Smooth muscle cell (in vitro differentiated cells): ENCODE measurements at regions not wholly inside any gene's neighbourhood (a gene's known extent, or its start where the extent isn't known, plus 50 kb on each side); places are given as distances from the start of the nearest gene placed in this dataset.

Source experiments
- DNase-seq: peaks from one replicate; lab custom pipeline; 2025; ENCODE audit not compliant: unreplicated experiment; lab: John Stamatoyannopoulos, UW
- H2AFZ ChIP-seq: fragments of 200-600 bp; sonication (generic); 2 replicates; pipeline ENCODE4 v1.6.0; 2016; ENCODE audit warnings: antibody characterized with exemption, low read depth, mild to moderate bottlenecking
- H3F3A ChIP-seq: fragments of 200-600 bp; sonication (generic); 2 replicates; pipeline ENCODE4 v1.6.0; 2017; ENCODE audit warnings: antibody characterized with exemption, low read depth
- H3K27ac ChIP-seq: fragments of 200-600 bp; sonication (generic); 2 replicates; pipeline ENCODE4 v1.5.1; 2016; ENCODE audit warnings: low read depth, mild to moderate bottlenecking
- H3K27me3 ChIP-seq: fragments of 200-600 bp; sonication (generic); 2 replicates; pipeline ENCODE4 v1.6.1; 2016; ENCODE audit warnings: low read depth, mild to moderate bottlenecking
- H3K36me3 ChIP-seq: fragments of 200-600 bp; sonication (generic); 2 replicates; pipeline ENCODE4 v1.5.1; 2016; ENCODE audit warnings: low read depth
- H3K4me1 ChIP-seq: fragments of 200-600 bp; sonication (generic); 2 replicates; pipeline ENCODE4 v1.5.1; 2016; ENCODE audit warnings: low read depth
- H3K4me2 ChIP-seq: fragments of 200-600 bp; sonication (generic); 2 replicates; pipeline ENCODE4 v1.6.0; 2016; ENCODE audit warnings: mild to moderate bottlenecking
- H3K4me3 ChIP-seq: fragments of 200-600 bp; sonication (generic); 2 replicates; pipeline ENCODE4 v1.5.1; 2016; ENCODE audit warnings: mild to moderate bottlenecking
- H3K79me2 ChIP-seq: fragments of 200-600 bp; sonication (generic); 2 replicates; pipeline ENCODE4 v1.6.0; 2016; ENCODE audit warnings: low read depth, mild to moderate bottlenecking
- H3K9ac ChIP-seq: fragments of 200-600 bp; sonication (generic); 2 replicates; pipeline ENCODE4 v1.6.0; 2016; ENCODE audit warnings: low read depth
- H3K9me3 ChIP-seq: fragments of 200-600 bp; sonication (generic); replicated peaks from 2 replicates; pipeline ENCODE4 v1.5.1; 2016; ENCODE audit warnings: low read depth
- H4K20me1 ChIP-seq: fragments of 200-600 bp; sonication (generic); 2 replicates; pipeline ENCODE4 v1.6.0; 2016; ENCODE audit warnings: low read depth
- CTCF ChIP-seq: fragments of 200-600 bp; sonication (generic); IDR thresholded peaks from 2 replicates; pipeline ENCODE4 v1.5.1; 2017; ENCODE audit warnings: borderline replicate concordance, mild to moderate bottlenecking, antibody characterized with exemption; ENCODE audit not compliant: insufficient read depth, poor library complexity, severe bottlenecking
- WGBS: methylation state at CpG from one replicate; pipeline ENCODE4 v1.1.7; 2016; ENCODE audit warnings: low lambda C conversion rate; 5-methylcytosine and 5-hydroxymethylcytosine counted together

- 94% methylated on average over 18 of the region's 18 CpGs for WGBS
- H3K4me1 ChIP-seq: no peaks in the 10 kb centered on the region
- no peak overlapping the region for H3K27ac ChIP-seq
- H3K27me3 ChIP-seq: no peaks in the 10 kb centered on the region
- no peak overlapping the region for H2AFZ ChIP-seq
- no peak for TF ChIP-seq CTCF
- H3K4me3 ChIP-seq: no peak overlapping the region
- no peaks in the 10 kb centered on the region for H3F3A ChIP-seq
- DNase-seq: no peak
- H3K9ac ChIP-seq: no peak overlapping the region
- no peaks in the 10 kb centered on the region for H3K36me3 ChIP-seq
- H3K4me2 ChIP-seq: no peak overlapping the region
- H4K20me1 ChIP-seq: no peaks in the 10 kb centered on the region
- H3K79me2 ChIP-seq: no peaks in the 10 kb centered on the region
- H3K9me3 ChIP-seq: no peaks in the 10 kb centered on the region
Measured at GRCh38 chr16:86712158-86713009, 134.0 kb downstream of the FOXL1 start.

GRCh38 chr16:86713021-86713631 lies 134.8 kb downstream of the FOXL1 start:
- 92% methylated on average over 25 of the region's 25 CpGs for WGBS
- no peak overlapping the region for H3K9ac ChIP-seq
- no peaks in the 10 kb centered on the region for H3K79me2 ChIP-seq
- no peaks in the 10 kb centered on the region for H4K20me1 ChIP-seq
- H3K36me3 ChIP-seq: no peaks in the 10 kb centered on the region
- no peaks in the 10 kb centered on the region for H3K4me1 ChIP-seq
- no peak for TF ChIP-seq CTCF
- no peaks in the 10 kb centered on the region for H3K9me3 ChIP-seq
- no peaks in the 10 kb centered on the region for H3F3A ChIP-seq
- no peak overlapping the region for H3K4me3 ChIP-seq
- H3K27ac ChIP-seq: no peak overlapping the region
- no peaks in the 10 kb centered on the region for H3K27me3 ChIP-seq
- DNase-seq: no peak
- no peak overlapping the region for H3K4me2 ChIP-seq
- H2AFZ ChIP-seq: no peak overlapping the region

GRCh38 chr16:86714166-86714565 lies 135.8 kb downstream of the FOXL1 start:
- H3K9me3 ChIP-seq: no peaks in the 10 kb centered on the region
- H3K4me3 ChIP-seq: no peak overlapping the region
- no peaks in the 10 kb centered on the region for H3K27me3 ChIP-seq
- H3K4me1 ChIP-seq: no peaks in the 10 kb centered on the region
- H3K9ac ChIP-seq: no peak overlapping the region
- DNase-seq: no peak
- no peaks in the 10 kb centered on the region for H3F3A ChIP-seq
- H3K27ac ChIP-seq: no peak overlapping the region
- H3K4me2 ChIP-seq: no peak overlapping the region
- TF ChIP-seq CTCF: no peak
- H3K79me2 ChIP-seq: no peaks in the 10 kb centered on the region
- H4K20me1 ChIP-seq: no peaks in the 10 kb centered on the region
- H2AFZ ChIP-seq: no peak overlapping the region
- H3K36me3 ChIP-seq: no peaks in the 10 kb centered on the region
- whole genome bisulfite sequencing: 69% methylated on average over 4 of the region's 4 CpGs
